ES-I3 (cell line): ENCODE measurements at regions not wholly inside any gene's neighbourhood (a gene's known extent, or its start where the extent isn't known, plus 50 kb on each side); places are given as distances from the start of the nearest gene placed in this dataset.

ENCODE experiments used
- H3K36me3 ChIP-seq: 2 replicates; pipeline ENCODE4 v1.6.1; 2013; ENCODE audit warnings: mild to moderate bottlenecking, low read length, control low read depth, moderate library complexity; ENCODE audit not compliant: insufficient read depth
- H3K4me1 ChIP-seq: 2 replicates; pipeline ENCODE4 v1.6.1; 2013; ENCODE audit warnings: mild to moderate bottlenecking, control low read depth, low read length; ENCODE audit not compliant: insufficient read depth
- H3K9ac ChIP-seq: 2 replicates; pipeline ENCODE4 v1.6.1; 2013; ENCODE audit warnings: low read depth, mild to moderate bottlenecking, low read length, moderate library complexity
- H3K9me3 ChIP-seq: 2 replicates; pipeline ENCODE4 v1.6.1; 2013; ENCODE audit warnings: mild to moderate bottlenecking, low read length, moderate library complexity; ENCODE audit not compliant: control insufficient read depth, insufficient read depth

- Histone ChIP-seq H3K36me3 (no peaks in the 10 kb centered on the region), H3K9ac (no peak overlapping the region), H3K4me1 (no peaks in the 10 kb centered on the region; the same call in 1 of the 2 replicates), H3K9me3 (no peaks in the 10 kb centered on the region)
Observed at GRCh38 chr4:151620066-151620465, 140.7 kb downstream of the GATB start.
